PC-3 (cell line): ENCODE measurements at regions not wholly inside any gene's neighbourhood (a gene's known extent, or its start where the extent isn't known, plus 50 kb on each side); places are given as distances from the start of the nearest gene placed in this dataset.

Experiments
- EZH2phosphoT487 ChIP-seq: fragments of 300-600 bp; sonication (generic); IDR thresholded peaks from 2 replicates; pipeline ENCODE4 v1.6.1; 2018; ENCODE audit warnings: mild to moderate bottlenecking, antibody characterized with exemption, low read length, borderline replicate concordance
- TF ChIP-seq, protein P1 (sequence below): fragments of 300-600 bp; sonication (generic); conservative IDR thresholded peaks from 2 replicates; pipeline ENCODE4 v1.5.1; 2017; ENCODE audit warnings: antibody characterized with exemption, low read depth, mild to moderate bottlenecking, low read length

GRCh38 chr12:45121224-45121623 is 70.3 kb upstream of the DBX2 start:
- TF ChIP-seq, protein P1, sequence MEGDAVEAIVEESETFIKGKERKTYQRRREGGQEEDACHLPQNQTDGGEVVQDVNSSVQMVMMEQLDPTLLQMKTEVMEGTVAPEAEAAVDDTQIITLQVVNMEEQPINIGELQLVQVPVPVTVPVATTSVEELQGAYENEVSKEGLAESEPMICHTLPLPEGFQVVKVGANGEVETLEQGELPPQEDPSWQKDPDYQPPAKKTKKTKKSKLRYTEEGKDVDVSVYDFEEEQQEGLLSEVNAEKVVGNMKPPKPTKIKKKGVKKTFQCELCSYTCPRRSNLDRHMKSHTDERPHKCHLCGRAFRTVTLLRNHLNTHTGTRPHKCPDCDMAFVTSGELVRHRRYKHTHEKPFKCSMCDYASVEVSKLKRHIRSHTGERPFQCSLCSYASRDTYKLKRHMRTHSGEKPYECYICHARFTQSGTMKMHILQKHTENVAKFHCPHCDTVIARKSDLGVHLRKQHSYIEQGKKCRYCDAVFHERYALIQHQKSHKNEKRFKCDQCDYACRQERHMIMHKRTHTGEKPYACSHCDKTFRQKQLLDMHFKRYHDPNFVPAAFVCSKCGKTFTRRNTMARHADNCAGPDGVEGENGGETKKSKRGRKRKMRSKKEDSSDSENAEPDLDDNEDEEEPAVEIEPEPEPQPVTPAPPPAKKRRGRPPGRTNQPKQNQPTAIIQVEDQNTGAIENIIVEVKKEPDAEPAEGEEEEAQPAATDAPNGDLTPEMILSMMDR: peak; percentile 25; the same call in 1 of the 2 replicates
- no peak for TF ChIP-seq EZH2phosphoT487
